Esophagus squamous epithelium (tissue), 5 donors: ENCODE measurements at regions not wholly inside any gene's neighbourhood (a gene's known extent, or its start where the extent isn't known, plus 50 kb on each side); places are given as distances from the start of the nearest gene placed in this dataset.
A peak's percentile ranks its signal among the peaks of the same experiment; 100 is the strongest.

Experiments used
- DNase-seq: peaks from one replicate; lab custom pipeline; 2025; lab: John Stamatoyannopoulos, UW
- H3K27ac ChIP-seq, 4 donors: fragments of 200-600 bp; sonication (generic); one replicate each; pipeline ENCODE4 v1.5.1; 2016 to 2019; ENCODE audit warnings: mild to moderate bottlenecking in 1 of 4
- H3K27me3 ChIP-seq, 4 donors: fragments of 200-600 bp; sonication (generic); 1 replicate in 3 of 4; 2 replicates in 1 of 4; pipeline versions ENCODE4 v1.5.1 to v1.6.0; 2017 to 2021; ENCODE audit warnings: antibody characterized with exemption in 1 of 4
- H3K36me3 ChIP-seq, 3 donors: fragments of 200-600 bp; sonication (generic); one replicate each; pipeline ENCODE4 v1.5.1; 2016 to 2019
- H3K4me1 ChIP-seq, 3 donors: fragments of 200-600 bp; sonication (generic); one replicate each; pipeline ENCODE4 v1.5.1; 2017 to 2019
- H3K4me3 ChIP-seq, 4 donors: fragments of 200-600 bp; sonication (generic); 1 replicate in 3 of 4; 2 replicates in 1 of 4; pipeline ENCODE4 v1.5.1; 2016 to 2019; ENCODE audit warnings: mild to moderate bottlenecking in 2 of 4, moderate library complexity in 1 of 4
- H3K9me3 ChIP-seq, 3 donors: fragments of 200-600 bp; sonication (generic); one replicate each; pipeline ENCODE4 v1.5.1; 2016 to 2019
- CTCF ChIP-seq, 6 experiments: fragments of 450-650 bp in 4 of 6; fragments of 200-600 bp in 2 of 6; sonication (generic) in 2 of 6; IDR thresholded peaks; one replicate each; pipeline ENCODE4 v1.5.1; 2016 to 2019; ENCODE audit warnings: antibody characterized with exemption in 6 of 6, mild to moderate bottlenecking in 4 of 6, moderate library complexity in 4 of 6
- POLR2A ChIP-seq, 4 donors: fragments of 450-650 bp; IDR thresholded peaks; one replicate each; pipeline ENCODE4 v1.6.1; 2017; ENCODE audit warnings: antibody characterized with exemption in 4 of 4, mild to moderate bottlenecking in 4 of 4, moderate library complexity in 3 of 4
- WGBS, 2 donors: methylation state at CpG; one replicate each; pipeline ENCODE4 v1.1.5; 2018; 5-methylcytosine and 5-hydroxymethylcytosine counted together
- intact Hi-C: fragments of 100-400 bp; cut with DNase I; formaldehyde crosslinking; loops from one replicate; pipeline ENCODE4 v1.15.0; 2022
- donor health status: DM: yes; HTN: yes; CAD: no.

- H3K9me3 ChIP-seq: no peaks in the 10 kb centered on the region
- intact Hi-C loops: no loop called here
- H3K27me3 ChIP-seq: no peaks in the 10 kb centered on the region
- no peak for TF ChIP-seq POLR2A (IDR thresholded peaks at IDR 0.05)
- no peak for TF ChIP-seq CTCF (IDR thresholded peaks at IDR 0.05)
- no peaks in the 10 kb centered on the region for H3K36me3 ChIP-seq
- no peak overlapping the region for H3K27ac ChIP-seq
- peaks cover 0 to 3% (median 0%) of the 10 kb centered on the region in 3 donors for H3K4me1 ChIP-seq
- DNase-seq: no peak
- H3K4me3 ChIP-seq: no peak overlapping the region
Measured at GRCh38 chr7:91655656-91656055, 224.8 kb downstream of the MTERF1 start.

- WGBS, 2 donors: 73 to 77% methylated on average over 8 to 9 of the region's 9 CpGs
- DNase-seq: no peak
- intact Hi-C loops: no loop called here
- Histone ChIP-seq H3K4me3 (no peak overlapping the region), H3K27me3 (no peaks in the 10 kb centered on the region), H3K27ac (peak overlapping the region in 2 of 4 donors; percentile 16 to 26), H3K36me3 (no peaks in the 10 kb centered on the region), H3K4me1 (peaks cover 0 to 3% (median 0%) of the 10 kb centered on the region in 3 donors), H3K9me3 (no peaks in the 10 kb centered on the region)
- no peak for TF ChIP-seq CTCF (IDR thresholded peaks at IDR 0.05)
- no peak for TF ChIP-seq POLR2A (IDR thresholded peaks at IDR 0.05)
Measured at GRCh38 chr7:91656541-91657482, 223.7 kb downstream of the MTERF1 start.

- Histone ChIP-seq H3K4me3 (no peak overlapping the region), H3K27me3 (no peaks in the 10 kb centered on the region), H3K4me1 (peaks cover 0 to 3% (median 0%) of the 10 kb centered on the region in 3 donors), H3K9me3 (no peaks in the 10 kb centered on the region), H3K27ac (no peak overlapping the region), H3K36me3 (no peaks in the 10 kb centered on the region)
- DNase-seq: no peak
- TF ChIP-seq POLR2A (IDR thresholded peaks at IDR 0.05) (no peak), CTCF (IDR thresholded peaks at IDR 0.05) (no peak)
- intact Hi-C loops: no loop called here
- WGBS, 2 donors: 40 to 41% methylated on average over 3 of the region's 3 CpGs
Measured at GRCh38 chr7:91657483-91658071, 222.9 kb downstream of the MTERF1 start.

- intact Hi-C loops: no loop called here
- 79 to 89% methylated on average over 5 of the region's 5 CpGs for WGBS, 2 donors
Measured at GRCh38 chr7:91659096-91659495, 221.4 kb downstream of the MTERF1 start.

More at GRCh38 chr7:91659096-91659495, 221.4 kb downstream of the MTERF1 start:
- no peak for DNase-seq
- H3K27me3 ChIP-seq: no peaks in the 10 kb centered on the region
- peaks cover 0 to 3% (median 0%) of the 10 kb centered on the region in 3 donors for H3K4me1 ChIP-seq
- H3K9me3 ChIP-seq: no peaks in the 10 kb centered on the region
- no peaks in the 10 kb centered on the region for H3K36me3 ChIP-seq
- no peak overlapping the region for H3K4me3 ChIP-seq
- H3K27ac ChIP-seq: no peak overlapping the region
- TF ChIP-seq POLR2A (IDR thresholded peaks at IDR 0.05) (no peak), CTCF (IDR thresholded peaks at IDR 0.05) (no peak)
